ENCODE measurements at regions not wholly inside any gene's neighbourhood (a gene's known extent, or its start where the extent isn't known, plus 50 kb on each side); places are given as distances from the start of the nearest gene placed in this dataset.

DNA sequence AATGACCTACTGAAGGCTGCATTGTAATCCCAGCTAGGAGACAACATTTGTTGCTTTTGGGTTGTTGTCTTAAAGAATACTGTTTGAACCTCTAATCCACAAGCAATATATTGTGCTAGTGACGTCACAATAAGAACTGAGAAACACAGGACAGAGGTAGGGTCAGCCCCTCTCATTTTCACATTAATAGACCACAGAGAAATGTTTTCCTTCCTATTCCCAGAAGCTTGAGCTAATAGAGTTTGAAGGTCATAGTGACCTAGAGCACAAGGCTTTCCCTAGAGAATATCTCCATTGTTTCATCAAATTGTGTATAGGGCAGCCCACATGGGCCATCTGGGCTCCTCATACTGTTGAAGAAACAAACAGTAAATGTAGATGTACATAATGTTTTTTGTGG, 300.9 kb upstream of the AKR1E2 start:
- TF ChIP-seq ZBTB17 (tag by site-specific recombination; IDR thresholded peaks at IDR 0.05) (no peak), ZNF626 (tag by site-specific recombination; IDR thresholded peaks at IDR 0.05) (no peak), MEIS1 (CRISPR knock-in tag; IDR thresholded peaks at IDR 0.05; ENCODE audit: borderline replicate concordance) (no peak), HOXA7 (CRISPR knock-in tag; IDR thresholded peaks at IDR 0.05; ENCODE audit: borderline replicate concordance) (no peak), ZNF10 (tag by site-specific recombination; IDR thresholded peaks at IDR 0.05) (no peak), SCRT1 (tag by site-specific recombination; IDR thresholded peaks at IDR 0.05; ENCODE audit: borderline replicate concordance) (no peak), ZNF677 (tag by site-specific recombination; IDR thresholded peaks at IDR 0.05) (no peak), ZNF433 (tag by site-specific recombination; IDR thresholded peaks at IDR 0.05; ENCODE audit: low read depth) (no peak)
- TF ChIP-seq, protein P1, sequence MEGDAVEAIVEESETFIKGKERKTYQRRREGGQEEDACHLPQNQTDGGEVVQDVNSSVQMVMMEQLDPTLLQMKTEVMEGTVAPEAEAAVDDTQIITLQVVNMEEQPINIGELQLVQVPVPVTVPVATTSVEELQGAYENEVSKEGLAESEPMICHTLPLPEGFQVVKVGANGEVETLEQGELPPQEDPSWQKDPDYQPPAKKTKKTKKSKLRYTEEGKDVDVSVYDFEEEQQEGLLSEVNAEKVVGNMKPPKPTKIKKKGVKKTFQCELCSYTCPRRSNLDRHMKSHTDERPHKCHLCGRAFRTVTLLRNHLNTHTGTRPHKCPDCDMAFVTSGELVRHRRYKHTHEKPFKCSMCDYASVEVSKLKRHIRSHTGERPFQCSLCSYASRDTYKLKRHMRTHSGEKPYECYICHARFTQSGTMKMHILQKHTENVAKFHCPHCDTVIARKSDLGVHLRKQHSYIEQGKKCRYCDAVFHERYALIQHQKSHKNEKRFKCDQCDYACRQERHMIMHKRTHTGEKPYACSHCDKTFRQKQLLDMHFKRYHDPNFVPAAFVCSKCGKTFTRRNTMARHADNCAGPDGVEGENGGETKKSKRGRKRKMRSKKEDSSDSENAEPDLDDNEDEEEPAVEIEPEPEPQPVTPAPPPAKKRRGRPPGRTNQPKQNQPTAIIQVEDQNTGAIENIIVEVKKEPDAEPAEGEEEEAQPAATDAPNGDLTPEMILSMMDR (tag by site-specific recombination; IDR thresholded peaks at IDR 0.05) = no peak
- TF ChIP-seq, protein P2, sequence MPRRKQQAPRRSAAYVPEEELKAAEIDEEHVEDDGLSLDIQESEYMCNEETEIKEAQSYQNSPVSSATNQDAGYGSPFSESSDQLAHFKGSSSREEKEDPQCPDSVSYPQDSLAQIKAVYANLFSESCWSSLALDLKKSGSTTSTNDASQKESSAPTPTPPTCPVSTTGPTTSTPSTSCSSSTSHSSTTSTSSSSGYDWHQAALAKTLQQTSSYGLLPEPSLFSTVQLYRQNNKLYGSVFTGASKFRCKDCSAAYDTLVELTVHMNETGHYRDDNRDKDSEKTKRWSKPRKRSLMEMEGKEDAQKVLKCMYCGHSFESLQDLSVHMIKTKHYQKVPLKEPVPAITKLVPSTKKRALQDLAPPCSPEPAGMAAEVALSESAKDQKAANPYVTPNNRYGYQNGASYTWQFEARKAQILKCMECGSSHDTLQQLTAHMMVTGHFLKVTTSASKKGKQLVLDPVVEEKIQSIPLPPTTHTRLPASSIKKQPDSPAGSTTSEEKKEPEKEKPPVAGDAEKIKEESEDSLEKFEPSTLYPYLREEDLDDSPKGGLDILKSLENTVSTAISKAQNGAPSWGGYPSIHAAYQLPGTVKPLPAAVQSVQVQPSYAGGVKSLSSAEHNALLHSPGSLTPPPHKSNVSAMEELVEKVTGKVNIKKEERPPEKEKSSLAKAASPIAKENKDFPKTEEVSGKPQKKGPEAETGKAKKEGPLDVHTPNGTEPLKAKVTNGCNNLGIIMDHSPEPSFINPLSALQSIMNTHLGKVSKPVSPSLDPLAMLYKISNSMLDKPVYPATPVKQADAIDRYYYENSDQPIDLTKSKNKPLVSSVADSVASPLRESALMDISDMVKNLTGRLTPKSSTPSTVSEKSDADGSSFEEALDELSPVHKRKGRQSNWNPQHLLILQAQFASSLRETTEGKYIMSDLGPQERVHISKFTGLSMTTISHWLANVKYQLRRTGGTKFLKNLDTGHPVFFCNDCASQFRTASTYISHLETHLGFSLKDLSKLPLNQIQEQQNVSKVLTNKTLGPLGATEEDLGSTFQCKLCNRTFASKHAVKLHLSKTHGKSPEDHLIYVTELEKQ (tag by site-specific recombination; IDR thresholded peaks at IDR 0.05; ENCODE audit: borderline replicate concordance) = no peak
- TF ChIP-seq, protein P3, sequence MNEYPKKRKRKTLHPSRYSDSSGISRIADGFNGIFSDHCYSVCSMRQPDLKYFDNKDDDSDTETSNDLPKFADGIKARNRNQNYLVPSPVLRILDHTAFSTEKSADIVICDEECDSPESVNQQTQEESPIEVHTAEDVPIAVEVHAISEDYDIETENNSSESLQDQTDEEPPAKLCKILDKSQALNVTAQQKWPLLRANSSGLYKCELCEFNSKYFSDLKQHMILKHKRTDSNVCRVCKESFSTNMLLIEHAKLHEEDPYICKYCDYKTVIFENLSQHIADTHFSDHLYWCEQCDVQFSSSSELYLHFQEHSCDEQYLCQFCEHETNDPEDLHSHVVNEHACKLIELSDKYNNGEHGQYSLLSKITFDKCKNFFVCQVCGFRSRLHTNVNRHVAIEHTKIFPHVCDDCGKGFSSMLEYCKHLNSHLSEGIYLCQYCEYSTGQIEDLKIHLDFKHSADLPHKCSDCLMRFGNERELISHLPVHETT (tag by site-specific recombination; IDR thresholded peaks at IDR 0.05) = no peak
- TF ChIP-seq, protein P4, sequence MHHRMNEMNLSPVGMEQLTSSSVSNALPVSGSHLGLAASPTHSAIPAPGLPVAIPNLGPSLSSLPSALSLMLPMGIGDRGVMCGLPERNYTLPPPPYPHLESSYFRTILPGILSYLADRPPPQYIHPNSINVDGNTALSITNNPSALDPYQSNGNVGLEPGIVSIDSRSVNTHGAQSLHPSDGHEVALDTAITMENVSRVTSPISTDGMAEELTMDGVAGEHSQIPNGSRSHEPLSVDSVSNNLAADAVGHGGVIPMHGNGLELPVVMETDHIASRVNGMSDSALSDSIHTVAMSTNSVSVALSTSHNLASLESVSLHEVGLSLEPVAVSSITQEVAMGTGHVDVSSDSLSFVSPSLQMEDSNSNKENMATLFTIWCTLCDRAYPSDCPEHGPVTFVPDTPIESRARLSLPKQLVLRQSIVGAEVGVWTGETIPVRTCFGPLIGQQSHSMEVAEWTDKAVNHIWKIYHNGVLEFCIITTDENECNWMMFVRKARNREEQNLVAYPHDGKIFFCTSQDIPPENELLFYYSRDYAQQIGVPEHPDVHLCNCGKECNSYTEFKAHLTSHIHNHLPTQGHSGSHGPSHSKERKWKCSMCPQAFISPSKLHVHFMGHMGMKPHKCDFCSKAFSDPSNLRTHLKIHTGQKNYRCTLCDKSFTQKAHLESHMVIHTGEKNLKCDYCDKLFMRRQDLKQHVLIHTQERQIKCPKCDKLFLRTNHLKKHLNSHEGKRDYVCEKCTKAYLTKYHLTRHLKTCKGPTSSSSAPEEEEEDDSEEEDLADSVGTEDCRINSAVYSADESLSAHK (tag by site-specific recombination; IDR thresholded peaks at IDR 0.05) = no peak
- Histone ChIP-seq H3K4me3 (ENCODE audit: low read depth, low read length) (no peak overlapping the region), H3K36me3 (ENCODE audit: control insufficient read depth in 2 of 2, insufficient read depth in 1 of 2, low read length in 2 of 2) (no peaks in the 10 kb centered on the region), H3K4me1 (ENCODE audit: control insufficient read depth, insufficient read depth, low read length) (no peaks in the 10 kb centered on the region), H3K27ac (ENCODE audit: extremely low read depth, low read depth, low read length) (no peak overlapping the region), H3K9me3 (ENCODE audit: control insufficient read depth, insufficient read depth, low read depth, low read length) (no peaks in the 10 kb centered on the region)
- POLR2A ChIA-PET = no interaction called here
- CTCF ChIA-PET = no interaction called here

DNA sequence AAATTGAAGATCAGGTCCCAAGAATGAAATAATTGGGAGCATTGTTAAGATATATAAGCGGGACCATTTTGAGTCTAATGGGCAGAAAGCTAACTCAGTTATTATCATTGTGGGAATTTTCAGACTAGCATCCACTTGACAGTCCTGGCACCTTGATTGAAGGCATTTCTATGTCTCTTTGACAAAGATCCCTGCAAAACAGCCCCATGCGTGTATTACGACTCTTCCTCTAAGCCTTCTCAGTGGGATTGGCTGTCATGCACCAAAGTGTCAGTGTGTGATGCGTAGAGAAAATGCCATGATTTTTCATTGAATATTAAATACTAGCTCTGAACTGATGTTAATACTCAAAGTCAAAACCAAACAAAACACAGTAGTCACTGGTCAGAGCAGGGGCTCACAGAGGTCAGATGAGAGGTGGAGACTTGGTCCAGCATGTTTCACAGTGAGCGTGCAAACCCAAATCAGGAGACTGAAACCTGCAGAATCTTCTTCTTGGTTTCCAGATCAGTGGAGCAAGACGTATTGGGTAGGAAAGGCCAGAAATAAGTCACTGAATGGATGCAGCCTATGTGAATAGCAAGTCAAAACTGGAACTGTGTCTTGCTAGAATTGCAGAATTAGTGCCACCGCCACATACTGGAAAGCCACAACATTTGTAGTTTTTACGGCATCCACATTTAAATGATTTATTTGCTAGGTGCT, 303.6 kb upstream of the AKR1E2 start:
- Histone ChIP-seq H3K27ac (ENCODE audit: extremely low read depth, low read depth, low read length) (no peak overlapping the region), H3K4me3 (ENCODE audit: low read depth, low read length) (no peak overlapping the region), H3K9me3 (ENCODE audit: control insufficient read depth, insufficient read depth, low read depth, low read length) (no peaks in the 10 kb centered on the region), H3K36me3 (ENCODE audit: control insufficient read depth in 2 of 2, insufficient read depth in 1 of 2, low read length in 2 of 2) (no peaks in the 10 kb centered on the region), H3K4me1 (ENCODE audit: control insufficient read depth, insufficient read depth, low read length) (no peaks in the 10 kb centered on the region)
- ChIA-PET CTCF (no interaction called here), POLR2A (no interaction called here)
- no peak for TF ChIP-seq ZBTB8A (tag by site-specific recombination; IDR thresholded peaks at IDR 0.05)
- no peak for TF ChIP-seq GLI4 (tag by site-specific recombination; IDR thresholded peaks at IDR 0.05)
- TF ChIP-seq, protein P5, sequence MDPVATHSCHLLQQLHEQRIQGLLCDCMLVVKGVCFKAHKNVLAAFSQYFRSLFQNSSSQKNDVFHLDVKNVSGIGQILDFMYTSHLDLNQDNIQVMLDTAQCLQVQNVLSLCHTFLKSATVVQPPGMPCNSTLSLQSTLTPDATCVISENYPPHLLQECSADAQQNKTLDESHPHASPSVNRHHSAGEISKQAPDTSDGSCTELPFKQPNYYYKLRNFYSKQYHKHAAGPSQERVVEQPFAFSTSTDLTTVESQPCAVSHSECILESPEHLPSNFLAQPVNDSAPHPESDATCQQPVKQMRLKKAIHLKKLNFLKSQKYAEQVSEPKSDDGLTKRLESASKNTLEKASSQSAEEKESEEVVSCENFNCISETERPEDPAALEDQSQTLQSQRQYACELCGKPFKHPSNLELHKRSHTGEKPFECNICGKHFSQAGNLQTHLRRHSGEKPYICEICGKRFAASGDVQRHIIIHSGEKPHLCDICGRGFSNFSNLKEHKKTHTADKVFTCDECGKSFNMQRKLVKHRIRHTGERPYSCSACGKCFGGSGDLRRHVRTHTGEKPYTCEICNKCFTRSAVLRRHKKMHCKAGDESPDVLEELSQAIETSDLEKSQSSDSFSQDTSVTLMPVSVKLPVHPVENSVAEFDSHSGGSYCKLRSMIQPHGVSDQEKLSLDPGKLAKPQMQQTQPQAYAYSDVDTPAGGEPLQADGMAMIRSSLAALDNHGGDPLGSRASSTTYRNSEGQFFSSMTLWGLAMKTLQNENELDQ (tag by site-specific recombination; IDR thresholded peaks at IDR 0.05; ENCODE audit: low read depth) = no peak
- TF ChIP-seq, protein P6, sequence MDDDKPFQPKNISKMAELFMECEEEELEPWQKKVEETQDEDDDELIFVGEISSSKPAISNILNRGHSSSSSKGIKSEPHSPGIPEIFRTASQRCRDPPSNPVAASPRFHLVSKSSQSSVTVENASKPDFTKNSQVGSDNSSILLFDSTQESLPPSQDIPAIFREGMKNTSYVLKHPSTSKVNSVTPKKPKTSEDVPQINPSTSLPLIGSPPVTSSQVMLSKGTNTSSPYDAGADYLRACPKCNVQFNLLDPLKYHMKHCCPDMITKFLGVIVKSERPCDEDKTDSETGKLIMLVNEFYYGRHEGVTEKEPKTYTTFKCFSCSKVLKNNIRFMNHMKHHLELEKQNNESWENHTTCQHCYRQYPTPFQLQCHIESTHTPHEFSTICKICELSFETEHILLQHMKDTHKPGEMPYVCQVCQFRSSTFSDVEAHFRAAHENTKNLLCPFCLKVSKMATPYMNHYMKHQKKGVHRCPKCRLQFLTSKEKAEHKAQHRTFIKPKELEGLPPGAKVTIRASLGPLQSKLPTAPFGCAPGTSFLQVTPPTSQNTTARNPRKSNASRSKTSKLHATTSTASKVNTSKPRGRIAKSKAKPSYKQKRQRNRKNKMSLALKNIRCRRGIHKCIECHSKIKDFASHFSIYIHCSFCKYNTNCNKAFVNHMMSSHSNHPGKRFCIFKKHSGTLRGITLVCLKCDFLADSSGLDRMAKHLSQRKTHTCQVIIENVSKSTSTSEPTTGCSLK (tag by site-specific recombination; IDR thresholded peaks at IDR 0.05) = no peak
- no peak for TF ChIP-seq ZNF112 (tag by site-specific recombination; IDR thresholded peaks at IDR 0.05)
- TF ChIP-seq WT1 (tag by site-specific recombination; IDR thresholded peaks at IDR 0.05) = no peak
- no peak for TF ChIP-seq TRIM28 (IDR thresholded peaks at IDR 0.05; ENCODE audit: borderline replicate concordance, low read length)
- no peak for TF ChIP-seq ZNF560 (tag by site-specific recombination; IDR thresholded peaks at IDR 0.05; ENCODE audit: borderline replicate concordance)
- no peak for TF ChIP-seq OSR2 (tag by site-specific recombination; IDR thresholded peaks at IDR 0.05)
